ENCODE measurements at regions not wholly inside any gene's neighbourhood (a gene's known extent, or its start where the extent isn't known, plus 50 kb on each side); places are given as distances from the start of the nearest gene placed in this dataset.

GRCh38 chr20:16115911-16116552 is 457.2 kb downstream of the KIF16B start:
- TF ChIP-seq CTCF (conservative IDR thresholded peaks at IDR 0.05 in 1 of 2, IDR thresholded peaks at IDR 0.05 in 1 of 2; ENCODE audit: extremely low read depth in 1 of 2, insufficient read depth in 1 of 2, low read depth in 1 of 2, low read length in 2 of 2) (no peak), EZH2 (IDR thresholded peaks at IDR 0.05; ENCODE audit: borderline replicate concordance, low read length) (no peak)
